ENCODE measurements at regions not wholly inside any gene's neighbourhood (a gene's known extent, or its start where the extent isn't known, plus 50 kb on each side); places are given as distances from the start of the nearest gene placed in this dataset.

DNA sequence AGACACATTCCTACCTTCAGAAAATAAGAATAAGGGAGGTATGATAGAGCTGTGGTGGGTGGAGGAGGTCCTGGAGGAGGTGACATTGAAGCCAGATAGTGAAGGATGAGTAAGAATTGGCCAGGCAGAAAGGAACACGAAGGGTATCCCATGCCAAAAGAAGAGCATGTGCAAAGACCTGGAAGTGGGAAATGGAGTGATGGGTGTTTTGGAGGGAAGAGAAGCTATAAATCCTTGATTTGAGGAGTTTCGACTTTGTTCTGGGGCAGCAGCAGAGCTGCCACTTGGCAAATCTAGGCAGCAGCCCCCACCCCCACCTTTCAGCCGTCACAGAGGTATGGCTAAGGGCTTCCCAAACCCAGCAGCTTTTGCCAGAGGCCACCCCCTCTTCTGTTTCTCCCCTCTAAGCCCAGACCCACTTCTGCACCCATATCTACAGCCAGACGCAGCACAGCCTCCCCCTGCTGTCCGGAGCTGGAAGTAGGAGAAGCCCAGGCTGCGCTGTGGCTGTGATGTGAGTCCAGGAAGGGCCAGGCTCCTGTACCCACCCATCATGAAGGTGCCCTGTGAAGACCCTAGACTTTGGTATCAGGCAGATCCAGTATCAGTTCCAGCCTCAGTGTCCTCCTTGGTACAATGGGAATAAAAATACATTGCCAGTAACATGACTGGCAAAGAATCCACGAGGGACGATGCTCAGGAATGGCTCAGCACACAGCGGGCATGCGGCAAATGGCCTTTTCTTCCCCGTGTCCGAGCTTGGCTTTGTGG, 188.7 kb upstream of the LINGO1 start:
- TF ChIP-seq, protein P1, sequence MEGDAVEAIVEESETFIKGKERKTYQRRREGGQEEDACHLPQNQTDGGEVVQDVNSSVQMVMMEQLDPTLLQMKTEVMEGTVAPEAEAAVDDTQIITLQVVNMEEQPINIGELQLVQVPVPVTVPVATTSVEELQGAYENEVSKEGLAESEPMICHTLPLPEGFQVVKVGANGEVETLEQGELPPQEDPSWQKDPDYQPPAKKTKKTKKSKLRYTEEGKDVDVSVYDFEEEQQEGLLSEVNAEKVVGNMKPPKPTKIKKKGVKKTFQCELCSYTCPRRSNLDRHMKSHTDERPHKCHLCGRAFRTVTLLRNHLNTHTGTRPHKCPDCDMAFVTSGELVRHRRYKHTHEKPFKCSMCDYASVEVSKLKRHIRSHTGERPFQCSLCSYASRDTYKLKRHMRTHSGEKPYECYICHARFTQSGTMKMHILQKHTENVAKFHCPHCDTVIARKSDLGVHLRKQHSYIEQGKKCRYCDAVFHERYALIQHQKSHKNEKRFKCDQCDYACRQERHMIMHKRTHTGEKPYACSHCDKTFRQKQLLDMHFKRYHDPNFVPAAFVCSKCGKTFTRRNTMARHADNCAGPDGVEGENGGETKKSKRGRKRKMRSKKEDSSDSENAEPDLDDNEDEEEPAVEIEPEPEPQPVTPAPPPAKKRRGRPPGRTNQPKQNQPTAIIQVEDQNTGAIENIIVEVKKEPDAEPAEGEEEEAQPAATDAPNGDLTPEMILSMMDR (IDR thresholded peaks at IDR 0.05), result peak; percentile 22 to 70 (median 50)
- TF ChIP-seq POLR2A (IDR thresholded peaks at IDR 0.05), result no peak

Measured in thyroid gland (tissue), 4 donors.